ENCODE measurements at regions not wholly inside any gene's neighbourhood (a gene's known extent, or its start where the extent isn't known, plus 50 kb on each side); places are given as distances from the start of the nearest gene placed in this dataset.
"Not testable (repeated sequence)": the region's sequence is repeated elsewhere in the genome, so short reads cannot be mapped to it uniquely, and the experiment has no call there.

- DNase-seq: no peak
Measured at GRCh38 chr2:15753811-15754702, 162.4 kb downstream of the DDX1 start.

GRCh38 chr2:15754703-15755099, 163.0 kb downstream of the DDX1 start:
- no peak for DNase-seq

DNA sequence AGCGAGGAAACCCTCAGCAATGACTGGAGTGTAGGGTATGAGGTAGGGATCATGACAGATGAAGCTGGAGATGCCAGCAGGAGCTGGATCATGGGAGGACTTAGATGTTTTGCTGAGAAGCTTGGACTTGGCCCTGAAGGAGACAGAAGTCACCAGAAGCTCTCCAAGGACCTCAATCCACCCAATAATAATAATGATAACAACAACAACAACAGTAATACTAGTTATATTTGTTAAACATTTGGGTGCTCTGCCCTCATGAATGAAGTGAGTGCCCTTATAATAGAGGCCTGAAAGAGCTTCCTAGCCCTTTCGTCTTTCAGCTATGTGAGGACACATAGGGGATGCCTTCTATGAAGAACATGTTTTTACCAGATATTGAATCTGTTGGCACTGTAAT, 163.9 kb downstream of the DDX1 start:
- DNase-seq: no peak

- DNase-seq: no peak
Measured at GRCh38 chr2:15756011-15756550, 164.4 kb downstream of the DDX1 start.

GRCh38 chr2:15756882-15757819, 165.5 kb downstream of the DDX1 start:
- DNase-seq: no peak

DNA sequence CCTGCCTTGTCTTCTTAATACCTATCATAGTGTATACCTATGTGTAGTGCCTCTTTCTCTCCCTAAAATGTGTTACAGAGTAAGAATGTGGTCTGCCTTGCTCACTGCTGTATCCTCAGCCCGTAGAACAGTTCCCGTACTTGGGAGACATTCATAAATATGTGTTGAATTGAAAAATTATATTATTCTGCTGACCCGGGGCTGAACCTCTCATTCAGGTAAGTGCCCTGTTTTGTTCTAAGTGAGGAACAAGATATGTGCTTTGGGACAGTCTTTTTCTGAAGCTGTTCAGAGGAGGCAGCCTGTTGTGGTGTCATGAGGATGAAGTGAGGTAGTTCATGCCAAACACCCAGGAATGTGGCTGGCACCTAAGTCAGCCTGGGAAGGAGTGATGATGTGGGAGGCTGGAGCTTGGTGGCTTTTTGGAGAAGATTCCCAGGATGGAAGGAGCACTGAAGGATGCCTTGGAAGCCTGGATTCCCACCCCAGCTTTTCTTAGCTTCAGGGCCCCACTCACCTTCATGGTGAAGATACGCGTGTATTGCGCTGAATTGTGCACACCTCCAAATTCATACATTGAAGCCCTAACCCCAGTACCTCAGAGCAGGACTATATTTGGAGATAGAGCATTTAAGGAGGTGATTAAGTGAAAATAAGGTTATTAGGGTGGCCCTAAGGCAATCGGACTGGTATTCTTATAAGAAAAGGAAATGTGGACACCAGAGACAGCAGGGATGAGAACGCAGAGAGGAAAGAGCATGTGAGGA, 166.3 kb downstream of the DDX1 start:
- no peak for DNase-seq

GRCh38 chr2:15758848-15759247, 167.2 kb downstream of the DDX1 start:
- DNase-seq: no peak

DNA sequence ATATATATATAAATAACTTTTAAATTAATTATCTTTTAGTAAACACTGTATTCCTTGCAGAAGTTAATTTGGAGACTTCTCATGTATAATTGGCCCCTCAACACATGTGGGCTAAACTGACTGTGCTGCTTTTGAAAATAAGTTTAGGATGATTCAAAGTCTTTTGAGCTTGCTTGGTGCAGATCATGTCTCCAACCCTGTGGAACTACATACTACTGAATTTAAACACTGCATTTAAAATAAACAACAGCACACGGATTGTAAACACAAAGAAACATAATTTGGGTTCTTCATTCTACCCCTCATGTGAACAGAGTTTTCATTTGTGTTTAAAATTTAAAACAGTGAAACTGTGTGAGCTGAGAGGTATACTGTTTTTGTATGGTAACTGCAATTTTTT, 167.7 kb downstream of the DDX1 start:
- no peak for DNase-seq

- not testable (repeated sequence) for DNase-seq
Measured at GRCh38 chr2:15759791-15760190, 168.1 kb downstream of the DDX1 start.

GRCh38 chr2:15760232-15760910, 168.7 kb downstream of the DDX1 start:
- DNase-seq: no peak

- no peak for DNase-seq
Measured at GRCh38 chr2:15761056-15761455, 169.4 kb downstream of the DDX1 start.

GRCh38 chr2:15761910-15762309, 170.2 kb downstream of the DDX1 start:
- DNase-seq: no peak

DNA sequence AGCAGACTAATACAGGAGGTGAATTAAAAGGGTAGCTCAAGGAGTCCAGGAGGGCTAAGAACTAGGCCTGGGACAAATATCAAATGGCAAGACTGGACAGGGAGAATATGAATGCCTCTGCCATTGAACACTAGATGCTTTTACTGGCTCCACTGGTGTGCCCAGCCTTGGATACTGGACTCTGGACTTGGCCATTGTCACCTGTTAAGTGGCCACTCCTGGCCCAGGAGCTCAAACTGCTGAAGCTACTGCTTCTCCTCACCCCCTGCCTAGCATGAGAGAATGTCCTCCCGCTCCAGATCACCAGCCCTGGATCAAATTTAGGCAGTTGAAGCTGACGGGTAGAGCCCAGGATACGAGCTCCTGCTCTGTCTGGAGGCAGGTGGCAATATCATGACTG, 170.8 kb downstream of the DDX1 start:
- DNase-seq: no peak

DNA sequence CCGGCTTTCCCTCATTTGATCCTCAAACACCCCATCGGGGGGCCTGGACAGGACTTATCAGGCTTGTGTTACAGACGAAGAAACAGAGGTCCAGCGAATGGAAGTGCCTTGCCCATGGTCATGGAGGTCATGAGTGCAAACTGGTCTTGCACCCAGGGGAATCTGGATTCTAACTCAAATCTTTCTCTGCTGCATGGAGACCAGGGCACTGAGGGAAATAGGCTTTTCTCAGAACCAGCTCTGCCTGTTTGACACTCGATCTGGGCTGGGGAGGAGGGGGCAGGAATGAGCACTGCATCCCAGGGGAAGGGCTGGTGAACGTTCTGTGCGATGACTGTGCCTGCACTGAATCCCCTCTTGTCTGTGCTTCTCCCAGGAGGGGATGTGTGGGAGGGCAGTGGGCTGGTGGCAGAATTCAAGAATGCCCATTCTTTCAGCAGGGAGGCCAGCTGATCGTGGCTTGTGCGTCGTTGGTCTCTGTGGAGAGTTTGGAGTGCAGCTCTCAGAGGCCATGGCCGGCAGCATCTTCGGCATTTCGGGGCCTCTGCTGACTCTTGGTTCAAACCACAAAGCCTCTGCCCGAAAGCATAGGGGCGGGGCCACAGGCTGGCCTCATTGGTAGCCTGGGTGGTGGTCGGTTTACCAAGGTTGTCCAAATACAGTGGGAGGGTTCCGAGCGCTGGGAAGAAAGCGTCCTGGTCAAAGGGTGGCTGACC, 171.6 kb downstream of the DDX1 start:
- no peak for DNase-seq

DNA sequence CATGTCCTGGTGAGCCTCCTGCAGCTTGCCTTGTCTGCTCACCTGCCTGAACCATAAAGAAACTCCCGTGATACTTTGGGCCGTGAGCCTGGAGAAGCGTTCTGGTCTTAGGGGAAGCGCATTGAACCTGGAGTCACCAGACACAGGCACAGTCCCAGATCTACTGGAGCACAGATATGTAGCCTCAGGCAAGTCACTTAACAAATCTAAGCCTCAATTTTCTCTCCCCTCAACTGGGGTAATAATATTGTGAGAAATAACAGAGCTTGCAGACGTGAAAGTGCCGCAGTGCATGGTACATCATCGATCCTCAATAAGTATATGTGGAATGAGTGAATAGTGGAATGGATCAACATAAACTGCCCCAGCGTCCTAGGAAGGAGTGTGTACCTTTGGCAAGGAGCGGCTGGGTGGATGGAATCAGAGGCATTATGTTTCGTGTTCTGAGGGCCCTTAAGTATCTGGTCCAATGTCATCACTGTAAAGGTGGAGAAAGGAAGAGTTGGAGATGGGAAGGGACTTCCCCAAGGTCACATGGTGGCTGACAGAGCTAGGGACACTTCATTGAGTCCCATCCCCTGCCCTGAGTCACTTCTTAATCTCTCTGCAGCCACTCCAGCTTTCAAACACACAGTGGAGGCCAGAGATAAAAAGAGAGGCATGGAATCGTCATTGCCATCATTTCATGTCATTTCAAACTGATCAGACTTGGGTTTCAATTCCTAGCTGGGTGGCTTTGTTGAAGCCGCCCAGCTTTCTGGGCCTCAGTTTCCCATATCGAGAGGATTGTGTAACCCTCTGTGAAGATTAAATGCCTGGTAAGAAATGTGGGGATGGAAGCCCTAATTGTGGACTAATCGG, 172.4 kb downstream of the DDX1 start:
- no peak for DNase-seq

DNA sequence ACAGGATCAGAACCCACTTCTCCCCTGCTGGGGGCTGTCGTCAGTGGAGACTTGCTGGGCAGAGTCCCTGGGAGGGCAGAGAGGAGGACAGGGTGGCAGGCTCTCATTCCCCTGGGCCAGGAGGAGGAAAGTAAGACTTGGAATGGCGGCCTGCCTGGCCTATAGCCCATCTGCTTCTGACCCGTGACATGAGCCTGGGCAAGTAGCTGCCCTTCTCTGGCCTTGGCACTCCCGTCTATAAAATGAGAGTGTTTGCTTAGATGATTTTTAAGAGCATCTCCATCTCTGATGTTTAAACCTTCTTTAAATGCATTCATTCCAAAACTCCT, 173.0 kb downstream of the DDX1 start:
- DNase-seq: no peak

DNA sequence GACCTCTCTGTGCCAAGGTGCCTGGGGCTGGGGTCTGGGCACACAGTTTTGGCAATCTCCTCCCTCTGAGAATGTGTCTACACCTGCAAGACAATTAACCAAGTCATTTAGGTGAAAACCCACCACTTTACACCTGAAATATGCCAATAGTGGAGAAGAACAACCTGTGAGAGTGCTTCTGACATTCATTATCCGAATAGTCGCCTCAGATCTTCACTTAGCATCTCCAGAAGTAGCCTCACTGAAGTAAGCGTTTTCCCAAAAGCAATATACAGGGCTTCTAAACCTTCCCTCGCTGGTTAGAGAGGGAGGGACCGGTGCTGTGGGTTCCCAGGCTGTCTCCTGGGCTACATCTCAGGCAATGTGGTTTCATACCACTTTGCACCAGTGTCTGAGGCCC, 173.5 kb downstream of the DDX1 start:
- DNase-seq: no peak

GRCh38 chr2:15765686-15766302, 174.1 kb downstream of the DDX1 start:
- DNase-seq: no peak

GRCh38 chr2:15766303-15766861, 174.0 kb upstream of the MYCN start:
- no peak for DNase-seq

All from NCI-H187 (cell line).